HCT116 (cell line): ENCODE measurements at regions not wholly inside any gene's neighbourhood (a gene's known extent, or its start where the extent isn't known, plus 50 kb on each side); places are given as distances from the start of the nearest gene placed in this dataset.

Experiments used
- ATAC-seq: fragments of 200-7000 bp; cut with Tn5 transposase; 2 replicates; pipeline ENCODE4 v1.9.1; 2020; ENCODE audit warnings: mild to moderate bottlenecking, moderate library complexity
- BruUV-seq: library from RNA; stranded (reverse); fragments of 400-500 nt; replicated peaks from 2 replicates; lab custom pipeline; 2021; lab: Mats Ljungman, UMichigan
- CTCF ChIA-PET: fragments of 300-600 bp; sonication (Branson Sonifier 250); formaldehyde crosslinking; loops from one replicate; lab custom pipeline; 2021; ENCODE audit warnings: antibody characterized with exemption; lab: Charles Lee
- POLR2A ChIA-PET: fragments of 300-600, 350-600 bp; sonication (Branson Sonifier 250); formaldehyde crosslinking; loops from one replicate; lab custom pipeline; 2021; ENCODE audit warnings: antibody characterized with exemption; lab: Charles Lee
- RAD21 ChIA-PET, 2 experiments: fragments of 300-600 bp; sonication (Branson Sonifier 250); formaldehyde crosslinking; loops; one replicate each; lab custom pipeline; 2023; ENCODE audit warnings: low total read pairs in 2 of 2; ENCODE audit not compliant: uncharacterized antibody in 2 of 2, unreplicated experiment in 2 of 2, low non-redundant PET in 1 of 2; lab: Charles Lee
- DNase-seq: peaks from one replicate; pipeline ENCODE4 v3.0.0-alpha.2; 2010; ENCODE audit warnings: low read depth, low spot score
- H2AFZ ChIP-seq: fragments of 200-600 bp; shearing (Covaris generic), sonication (generic); 2 replicates; pipeline ENCODE4 v1.6.1; 2017; ENCODE audit warnings: low read depth, mixed run types, mixed read lengths, antibody characterized with exemption, low read length; ENCODE audit not compliant: poor library complexity, severe bottlenecking
- H3K27ac ChIP-seq: 2 replicates; pipeline ENCODE4 v1.5.1; 2012; ENCODE audit warnings: low read depth, low read length
- H3K27me3 ChIP-seq: fragments of 200-600 bp; sonication (generic); 2 replicates; pipeline ENCODE4 v1.6.1; 2016; ENCODE audit warnings: mixed run types, low read length, mixed read lengths; ENCODE audit not compliant: insufficient read depth
- H3K36me3 ChIP-seq, 2 experiments: fragments of 200-500 bp in 1 of 2; fragments of 200-600 bp in 1 of 2; sonication (Bioruptor generic) in 1 of 2; sonication (generic) in 1 of 2; 2 replicates each; pipeline versions ENCODE4 v1.5.1 to v1.6.1; 2014 to 2016; ENCODE audit warnings: low read length in 2 of 2, inconsistent platforms in 1 of 2, mixed read lengths in 1 of 2, mixed run types in 1 of 2; ENCODE audit not compliant: insufficient read depth in 2 of 2, control insufficient read depth in 1 of 2
- H3K4me1 ChIP-seq, 2 experiments: fragments of 200-600 bp in 1 of 2; sonication (generic) in 1 of 2; 2 replicates each; pipeline versions ENCODE4 v1.5.1 to v1.6.1; 2012 to 2017; ENCODE audit warnings: low read length in 2 of 2, inconsistent platforms in 1 of 2, mild to moderate bottlenecking in 1 of 2, mixed read lengths in 1 of 2, mixed run types in 1 of 2, moderate library complexity in 1 of 2; ENCODE audit not compliant: insufficient read depth in 2 of 2, control insufficient read depth in 1 of 2
- H3K4me2 ChIP-seq: fragments of 200-600 bp; sonication (generic); 2 replicates; pipeline ENCODE4 v1.6.1; 2017; ENCODE audit warnings: mixed run types, low read length, mixed read lengths
- H3K4me3 ChIP-seq, 2 experiments: fragments of 200-600 bp in 1 of 2; sonication (generic) in 1 of 2; replicated peaks in 1 of 2; 2 replicates each; pipeline ENCODE4 v1.5.1; 2011 to 2016; ENCODE audit warnings: low read length in 2 of 2, control low read depth in 1 of 2, low read depth in 1 of 2, mild to moderate bottlenecking in 1 of 2, mixed read lengths in 1 of 2, mixed run types in 1 of 2
- H3K79me2 ChIP-seq: fragments of 200-600 bp; sonication (generic); 2 replicates; pipeline ENCODE4 v1.6.1; 2017; ENCODE audit warnings: mild to moderate bottlenecking, mixed run types, low read length, moderate library complexity, mixed read lengths; ENCODE audit not compliant: insufficient read depth
- H3K9ac ChIP-seq: fragments of 200-600 bp; sonication (generic); 2 replicates; pipeline ENCODE4 v1.6.1; 2016; ENCODE audit warnings: low read length, mixed read lengths
- H3K9me2 ChIP-seq: fragments of 200-600 bp; sonication (generic), shearing (Covaris generic); 2 replicates; pipeline ENCODE4 v1.6.1; 2017; ENCODE audit warnings: mixed run types, mild to moderate bottlenecking, moderate library complexity; ENCODE audit not compliant: insufficient read depth
- H3K9me3 ChIP-seq, 2 experiments: fragments of 200-500 bp in 1 of 2; fragments of 200-600 bp in 1 of 2; sonication (Bioruptor generic) in 1 of 2; sonication (generic) in 1 of 2; 2 replicates each; pipeline ENCODE4 v1.6.1; 2014 to 2017; ENCODE audit warnings: low read length in 2 of 2, mixed read lengths in 2 of 2, inconsistent platforms in 1 of 2, low read depth in 1 of 2, mild to moderate bottlenecking in 1 of 2, mixed run types in 1 of 2, moderate library complexity in 1 of 2; ENCODE audit not compliant: control insufficient read depth in 1 of 2, insufficient read depth in 1 of 2
- H4K20me1 ChIP-seq: fragments of 200-600 bp; sonication (generic), shearing (Covaris generic); 2 replicates; pipeline ENCODE4 v1.6.1; 2017; ENCODE audit warnings: mixed run types, mild to moderate bottlenecking, moderate library complexity; ENCODE audit not compliant: insufficient read depth
- CBX3 ChIP-seq: IDR thresholded peaks from 2 replicates; pipeline ENCODE4 v1.6.1; 2012; ENCODE audit warnings: low read depth
- CEBPB ChIP-seq: IDR thresholded peaks from 2 replicates; pipeline ENCODE4 v1.6.1; 2012; ENCODE audit warnings: low read depth
- CTCF ChIP-seq, 3 experiments: fragments of 200-600 bp in 1 of 3; sonication (generic) in 1 of 3; IDR thresholded peaks in 2 of 3; conservative IDR thresholded peaks in 1 of 3; 2 replicates each; pipeline ENCODE4 v1.5.1; 2012 to 2017; ENCODE audit warnings: low read depth in 2 of 3, low read length in 2 of 3, antibody characterized with exemption in 1 of 3, borderline replicate concordance in 1 of 3, control low read depth in 1 of 3, mild to moderate bottlenecking in 1 of 3, mixed read lengths in 1 of 3, mixed run types in 1 of 3, moderate library complexity in 1 of 3; ENCODE audit not compliant: insufficient read depth in 1 of 3
- EZH2phosphoT487 ChIP-seq: fragments of 200-600 bp; IDR thresholded peaks from 2 replicates; pipeline ENCODE4 v1.6.1; 2018; ENCODE audit warnings: antibody characterized with exemption, borderline replicate concordance
- FOSL1 ChIP-seq: IDR thresholded peaks from 2 replicates; pipeline ENCODE4 v1.6.1; 2012; ENCODE audit warnings: low read depth
- JUND ChIP-seq: IDR thresholded peaks from 2 replicates; pipeline ENCODE4 v1.6.1; 2012
- POLR2A ChIP-seq: IDR thresholded peaks from 2 replicates; pipeline ENCODE4 v1.7.0; 2011; ENCODE audit warnings: borderline replicate concordance; ENCODE audit not compliant: insufficient read depth, insufficient read length; ENCODE audit errors: extremely low read depth
- RAD21 ChIP-seq: IDR thresholded peaks from 2 replicates; pipeline ENCODE4 v1.6.1; 2012; ENCODE audit warnings: low read depth, mild to moderate bottlenecking
- SIN3A ChIP-seq: IDR thresholded peaks from 2 replicates; pipeline ENCODE4 v1.6.1; 2012; ENCODE audit warnings: low read depth
- ZBTB33 ChIP-seq: IDR thresholded peaks from 2 replicates; pipeline ENCODE4 v1.6.1; 2011; ENCODE audit warnings: mild to moderate bottlenecking, low read length, moderate library complexity; ENCODE audit not compliant: insufficient replicate concordance; ENCODE audit errors: extremely low read depth
- ZFX ChIP-seq: fragments of 450-650 bp; IDR thresholded peaks from 2 replicates; pipeline ENCODE4 v1.6.1; 2017
- intact Hi-C: fragments of 100-400 bp; cut with micrococcal nuclease; formaldehyde crosslinking; loops from 2 replicates; pipeline ENCODE4 v1.10.0; 2022

- Histone ChIP-seq H3K9ac (no peak overlapping the region), H3K4me2 (no peak overlapping the region), H3K27me3 (peaks cover 24% of the 10 kb centered on the region), H3K4me3 (no peak overlapping the region), H3K36me3 (no peaks in the 10 kb centered on the region), H3K9me3 (no peaks in the 10 kb centered on the region), H3K79me2 (no peaks in the 10 kb centered on the region), H2AFZ (no peak overlapping the region), H3K9me2 (no peaks in the 10 kb centered on the region), H4K20me1 (no peaks in the 10 kb centered on the region), H3K27ac (no peak overlapping the region), H3K4me1 (no peaks in the 10 kb centered on the region)
- intact Hi-C loops = no loop called here
- no peak for ATAC-seq
- no peak for DNase-seq
- ChIA-PET POLR2A (no interaction called here), CTCF (no interaction called here), RAD21 (no interaction called here)
- no TSS peak for BruUV-seq
- TF ChIP-seq ZBTB33 (no peak), CEBPB (no peak), SIN3A (no peak), EZH2phosphoT487 (no peak), CBX3 (no peak), ZFX (no peak), FOSL1 (no peak), CTCF (IDR thresholded peaks at IDR 0.05 in 2 of 3, conservative IDR thresholded peaks at IDR 0.05 in 1 of 3; ENCODE audit: borderline replicate concordance in 1 of 3, insufficient read depth in 1 of 3, low read depth in 2 of 3, low read length in 2 of 3) (no peak), RAD21 (no peak), POLR2A (no peak), JUND (no peak)
Measured at GRCh38 chr11:116240710-116241109, 532.1 kb downstream of the BUD13 start.
